ENCODE measurements at regions not wholly inside any gene's neighbourhood (a gene's known extent, or its start where the extent isn't known, plus 50 kb on each side); places are given as distances from the start of the nearest gene placed in this dataset.

DNA sequence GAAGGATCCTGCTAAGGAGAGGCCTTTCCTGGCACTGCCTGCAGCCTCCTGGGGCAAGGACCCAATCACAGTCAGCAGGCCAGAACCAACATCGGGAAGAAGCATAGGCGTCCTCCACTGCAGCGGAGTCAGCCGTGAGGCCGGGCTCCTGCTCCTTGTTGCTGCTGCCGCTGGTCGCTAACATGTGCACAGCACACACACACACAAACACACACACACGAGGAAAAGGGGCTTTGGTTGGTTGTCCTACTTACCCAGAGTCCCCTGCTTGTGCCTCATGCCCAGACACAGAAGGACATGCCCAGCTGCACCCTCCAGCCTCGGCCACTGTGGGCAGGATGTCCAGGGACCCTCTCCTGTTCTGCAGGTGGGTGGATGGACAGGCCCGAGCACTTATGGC is 209.4 kb downstream of the GLI2 start:
- TF ChIP-seq, protein P1, sequence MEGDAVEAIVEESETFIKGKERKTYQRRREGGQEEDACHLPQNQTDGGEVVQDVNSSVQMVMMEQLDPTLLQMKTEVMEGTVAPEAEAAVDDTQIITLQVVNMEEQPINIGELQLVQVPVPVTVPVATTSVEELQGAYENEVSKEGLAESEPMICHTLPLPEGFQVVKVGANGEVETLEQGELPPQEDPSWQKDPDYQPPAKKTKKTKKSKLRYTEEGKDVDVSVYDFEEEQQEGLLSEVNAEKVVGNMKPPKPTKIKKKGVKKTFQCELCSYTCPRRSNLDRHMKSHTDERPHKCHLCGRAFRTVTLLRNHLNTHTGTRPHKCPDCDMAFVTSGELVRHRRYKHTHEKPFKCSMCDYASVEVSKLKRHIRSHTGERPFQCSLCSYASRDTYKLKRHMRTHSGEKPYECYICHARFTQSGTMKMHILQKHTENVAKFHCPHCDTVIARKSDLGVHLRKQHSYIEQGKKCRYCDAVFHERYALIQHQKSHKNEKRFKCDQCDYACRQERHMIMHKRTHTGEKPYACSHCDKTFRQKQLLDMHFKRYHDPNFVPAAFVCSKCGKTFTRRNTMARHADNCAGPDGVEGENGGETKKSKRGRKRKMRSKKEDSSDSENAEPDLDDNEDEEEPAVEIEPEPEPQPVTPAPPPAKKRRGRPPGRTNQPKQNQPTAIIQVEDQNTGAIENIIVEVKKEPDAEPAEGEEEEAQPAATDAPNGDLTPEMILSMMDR (IDR thresholded peaks at IDR 0.05): no peak
- TF ChIP-seq POLR2A (IDR thresholded peaks at IDR 0.05): no peak
